ENCODE measurements at regions not wholly inside any gene's neighbourhood (a gene's known extent, or its start where the extent isn't known, plus 50 kb on each side); places are given as distances from the start of the nearest gene placed in this dataset.

GRCh38 chr5:106768392-106768791, 902.3 kb downstream of the EFNA5 start:
- DNase-seq = no peak

DNA sequence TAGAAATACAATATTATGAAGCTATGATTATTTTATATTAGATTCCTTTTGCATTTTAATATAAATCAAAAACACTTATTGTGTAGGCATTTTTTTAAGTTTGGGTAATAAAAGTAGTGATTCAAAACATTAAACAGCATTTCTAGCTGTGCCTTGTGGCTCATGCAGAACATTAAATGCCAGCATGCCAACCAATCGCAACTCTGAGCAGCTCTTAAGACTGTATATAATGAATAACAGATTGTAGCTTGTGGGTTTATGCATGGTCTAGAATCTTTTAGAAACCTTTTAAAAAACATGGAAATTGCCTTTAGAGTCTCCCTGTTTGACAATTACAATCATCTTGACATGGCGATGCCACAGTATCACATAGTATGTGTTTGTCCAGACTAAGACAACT, 903.8 kb downstream of the EFNA5 start:
- no peak for DNase-seq

DNA sequence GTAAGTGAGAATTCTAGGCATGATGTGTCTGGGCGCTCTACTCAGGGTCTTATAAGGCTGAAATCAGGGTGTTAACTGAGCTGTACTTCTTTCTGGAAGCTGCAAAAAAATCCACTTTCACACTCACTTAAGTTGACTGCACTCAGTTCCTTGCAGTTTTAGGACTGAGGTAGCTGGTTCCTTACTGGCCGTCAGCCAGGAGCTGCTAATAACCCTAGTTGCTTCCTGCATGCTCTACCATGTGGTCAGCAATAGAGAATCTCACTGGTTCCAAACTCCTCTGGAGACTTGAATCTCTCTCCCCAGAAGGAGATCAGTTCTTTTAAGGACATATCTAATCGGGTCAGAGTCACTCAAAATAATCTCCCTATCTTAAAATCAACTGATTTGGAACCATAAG, 911.2 kb downstream of the EFNA5 start:
- DNase-seq = peak; percentile 3

GRCh38 chr5:106759152-106759551, 911.6 kb downstream of the EFNA5 start:
- DNase-seq = no peak

- no peak for DNase-seq
Observed at GRCh38 chr5:106757672-106758071, 913.1 kb downstream of the EFNA5 start.

GRCh38 chr5:106755789-106756188, 914.9 kb downstream of the EFNA5 start:
- no peak for DNase-seq

- DNase-seq = no peak
Observed at GRCh38 chr5:106755066-106755465, 915.7 kb downstream of the EFNA5 start.

GRCh38 chr5:106749826-106750225, 920.9 kb downstream of the EFNA5 start:
- DNase-seq = no peak

GRCh38 chr5:106739127-106739526, 931.6 kb downstream of the EFNA5 start:
- no peak for DNase-seq

- no peak for DNase-seq
Observed at GRCh38 chr5:106737111-106737510, 933.6 kb downstream of the EFNA5 start.

- DNase-seq = no peak
Observed at GRCh38 chr5:106732624-106733023, 938.1 kb downstream of the EFNA5 start.

DNA sequence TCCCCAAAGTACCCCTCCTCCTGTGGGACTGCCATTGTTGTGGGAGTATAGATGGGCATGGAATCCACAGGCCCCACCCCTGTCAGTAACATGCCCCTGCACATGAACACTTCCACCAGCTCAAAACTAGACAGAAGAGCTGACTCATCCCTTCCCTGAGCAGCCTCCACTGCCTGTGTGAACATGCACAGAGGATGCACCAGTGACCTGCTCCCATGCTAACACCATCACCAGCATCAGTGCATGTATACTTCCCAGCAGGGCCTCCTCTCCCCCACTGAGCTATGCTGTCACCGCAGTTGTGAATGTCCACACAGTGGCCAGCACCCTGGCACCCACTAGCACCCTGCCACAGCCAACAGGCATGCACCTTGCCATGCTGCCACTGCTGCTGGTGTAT, 939.8 kb downstream of the EFNA5 start:
- no peak for DNase-seq

DNA sequence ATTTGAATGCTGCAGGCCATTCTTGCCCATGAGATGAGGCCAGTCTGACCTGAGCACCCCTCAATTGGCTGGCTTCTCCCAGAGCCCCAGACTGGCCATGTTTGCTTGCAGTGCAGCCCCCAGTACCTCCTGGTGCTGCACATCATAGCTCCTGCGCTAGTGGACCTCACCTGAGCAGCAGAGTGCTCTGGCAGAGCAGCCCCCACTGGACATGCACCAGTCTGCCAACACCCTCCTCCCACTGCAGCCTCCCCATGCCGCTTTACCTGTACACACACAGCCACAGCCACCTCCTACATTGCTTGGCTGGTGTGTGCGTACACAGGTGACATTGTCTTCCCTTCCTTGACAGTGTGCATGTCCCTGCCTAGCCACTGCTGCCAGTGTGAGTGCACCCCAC, 940.2 kb downstream of the EFNA5 start:
- no peak for DNase-seq

DNA sequence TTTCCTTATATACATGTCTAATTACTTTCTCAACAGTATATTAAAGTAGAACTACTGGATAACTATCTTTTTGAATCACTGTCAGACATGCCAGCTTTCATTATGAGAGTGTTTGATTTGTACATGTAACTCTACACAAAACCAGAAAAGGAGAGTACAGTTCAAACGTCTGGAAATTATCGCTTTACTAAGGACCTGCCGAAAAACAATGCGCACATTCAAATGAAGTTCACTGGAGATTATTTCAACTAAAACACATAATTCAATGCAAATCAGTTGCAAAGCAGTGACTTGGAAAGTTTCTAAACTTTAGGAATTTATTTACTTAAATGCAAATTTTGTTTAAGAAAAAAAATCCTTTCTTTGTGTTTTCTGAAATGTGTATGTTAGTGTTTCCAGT, 942.5 kb downstream of the EFNA5 start:
- no peak for DNase-seq

DNA sequence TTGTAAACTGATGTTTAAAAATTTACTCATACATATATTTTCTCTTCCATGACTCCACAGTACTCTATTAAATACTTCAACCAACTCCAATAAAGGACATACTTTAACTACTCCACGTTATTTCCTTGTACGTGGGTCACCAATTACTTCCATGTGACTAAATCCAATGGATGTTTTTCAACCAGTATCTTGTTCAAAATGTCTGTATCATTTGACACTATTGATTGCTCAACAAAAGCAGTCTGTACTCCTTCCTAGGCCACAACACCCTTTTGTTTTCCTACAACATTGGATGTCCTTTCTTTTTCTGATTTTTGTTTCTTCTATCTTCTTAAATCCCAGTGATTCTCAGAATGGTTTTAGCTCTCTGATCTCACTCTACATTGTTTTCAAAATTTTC, 943.7 kb downstream of the EFNA5 start:
- DNase-seq = no peak

DNA sequence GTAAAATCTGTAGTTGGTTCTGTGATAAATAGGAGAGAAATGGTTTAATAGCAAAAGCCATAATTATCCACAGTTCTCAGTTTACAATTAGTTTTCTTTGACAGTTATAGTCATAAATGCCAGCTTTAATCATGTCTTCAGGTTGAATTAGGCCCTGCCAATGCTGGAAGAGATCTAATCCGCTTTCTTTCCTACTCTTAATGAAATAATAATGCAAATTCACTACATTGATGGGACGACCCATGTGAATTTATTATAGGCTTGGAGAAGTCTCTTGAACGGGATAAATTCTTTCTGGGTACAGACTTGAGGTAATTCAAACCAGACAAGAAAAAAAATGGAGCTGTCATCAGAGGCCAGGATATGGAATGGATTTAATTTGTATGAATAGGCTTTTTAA, 950.4 kb downstream of the EFNA5 start:
- no peak for DNase-seq

- no peak for DNase-seq
Observed at GRCh38 chr5:106699796-106700195, 970.9 kb downstream of the EFNA5 start.

- no peak for DNase-seq
Observed at GRCh38 chr5:106699198-106699597, 971.5 kb downstream of the EFNA5 start.

DNA sequence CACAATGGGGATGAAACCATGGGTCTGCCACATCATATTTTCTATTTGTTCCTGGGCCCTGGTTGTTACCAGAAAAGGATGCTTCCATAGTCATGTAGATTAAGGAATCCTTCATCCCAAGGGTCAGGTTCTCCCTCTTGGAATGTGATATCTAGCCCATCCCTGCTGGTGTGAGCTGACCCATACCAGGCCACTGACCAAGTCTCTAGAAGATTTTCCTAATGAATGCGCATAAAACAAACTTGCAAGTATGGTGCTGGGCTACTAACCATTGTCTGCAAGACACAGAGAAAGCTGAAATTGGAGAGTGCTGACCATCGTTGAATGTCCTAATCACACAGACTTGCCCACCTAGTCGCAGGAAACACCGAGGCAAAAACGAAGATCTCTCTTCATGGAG, 972.6 kb downstream of the EFNA5 start:
- DNase-seq = no peak

DNA sequence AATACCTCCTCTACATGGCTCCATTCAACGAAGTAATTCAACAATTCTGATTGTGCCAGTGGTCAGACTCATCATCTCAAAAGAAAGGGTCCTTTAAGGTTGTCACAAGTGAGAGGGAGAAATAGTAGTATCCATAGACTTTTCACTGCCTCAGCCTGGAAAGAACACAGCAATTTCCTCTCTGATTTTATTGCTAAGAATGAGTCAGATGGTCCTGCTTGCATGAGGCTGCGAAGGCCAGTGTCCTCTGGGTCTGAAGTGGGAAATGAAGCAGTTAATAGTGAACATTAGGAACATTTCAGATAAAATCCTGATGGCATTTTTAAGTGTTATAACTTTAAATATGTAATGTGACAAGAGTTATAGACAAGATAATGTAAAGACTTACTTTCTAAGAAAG, 979.0 kb downstream of the EFNA5 start:
- no peak for DNase-seq

DNA sequence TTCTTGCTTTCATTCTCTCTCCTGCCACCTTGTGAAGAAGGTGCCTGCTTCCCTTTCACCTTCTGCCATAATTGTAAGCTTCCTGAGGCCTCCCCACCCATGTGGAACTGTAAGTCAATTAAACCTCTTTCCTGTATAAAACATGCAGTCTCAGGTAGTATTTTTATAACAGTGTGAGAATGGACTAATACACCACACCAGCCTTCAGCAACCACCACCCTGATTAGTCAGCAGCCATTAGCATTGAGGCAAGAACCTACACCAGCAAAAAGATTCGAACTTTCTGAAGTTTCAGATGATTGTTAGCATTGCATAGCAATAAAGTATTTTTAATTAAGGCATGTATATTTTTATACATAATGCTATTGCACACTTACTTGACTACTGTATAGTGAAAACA, 980.2 kb downstream of the EFNA5 start:
- no peak for DNase-seq

DNA sequence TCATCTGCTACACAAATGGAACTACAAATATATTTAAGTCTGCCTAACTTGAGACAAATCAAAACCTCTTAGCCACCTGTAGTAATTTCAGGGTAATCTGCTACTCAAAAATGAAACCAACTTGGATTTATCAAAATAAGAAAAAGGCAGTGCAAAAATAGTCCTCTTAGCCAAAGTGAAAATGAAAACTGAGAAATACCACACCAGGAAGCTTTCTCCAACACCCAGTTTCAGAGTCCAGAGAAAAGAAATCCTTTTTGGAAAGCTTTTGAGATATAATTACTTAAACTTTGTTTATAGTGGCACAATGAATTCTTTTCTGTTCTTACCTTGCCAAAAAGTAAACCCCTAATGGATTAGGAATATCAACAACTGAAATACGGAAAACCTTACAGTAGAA, 990.4 kb downstream of the EFNA5 start:
- DNase-seq = no peak

DNA sequence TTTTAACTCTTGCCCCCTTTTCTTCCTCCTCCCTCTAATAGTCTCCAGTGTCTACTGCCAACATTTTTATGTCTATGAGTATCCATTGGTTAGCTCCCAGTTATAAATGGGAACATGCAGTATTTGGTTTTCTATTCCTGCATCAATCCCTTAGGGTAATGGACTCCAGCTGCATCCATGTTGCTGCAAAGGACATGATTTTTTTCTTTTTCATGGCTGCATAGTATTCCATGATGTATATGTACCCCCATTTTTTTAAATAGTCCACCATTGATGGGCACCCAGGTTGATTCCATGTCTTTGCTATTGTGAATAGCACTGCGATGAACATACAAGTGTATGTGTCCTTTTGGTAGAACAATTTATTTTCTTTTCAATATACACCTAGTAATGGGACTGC, 993.7 kb downstream of the EFNA5 start:
- DNase-seq = no peak

GRCh38 chr5:106675687-106676086, 995.0 kb downstream of the EFNA5 start:
- no peak for DNase-seq

DNA sequence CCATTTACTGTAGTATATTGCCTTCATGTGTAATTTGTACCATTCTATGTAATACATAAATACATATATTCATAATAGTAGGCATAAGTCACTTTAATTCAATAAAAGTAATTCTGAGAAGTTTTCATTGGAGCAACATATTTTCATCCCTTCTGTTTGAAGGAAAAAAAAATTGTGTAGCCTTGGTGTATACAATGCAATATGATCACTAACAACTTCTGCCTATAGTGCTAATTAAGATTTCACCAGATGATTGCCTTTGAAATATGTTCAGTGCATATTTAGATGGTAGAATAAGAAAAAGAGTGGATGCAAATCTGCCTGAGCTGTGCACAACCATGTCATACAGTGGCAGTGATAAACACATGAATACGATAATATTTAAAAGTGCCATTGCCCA, 996.8 kb downstream of the EFNA5 start:
- DNase-seq = no peak

DNA sequence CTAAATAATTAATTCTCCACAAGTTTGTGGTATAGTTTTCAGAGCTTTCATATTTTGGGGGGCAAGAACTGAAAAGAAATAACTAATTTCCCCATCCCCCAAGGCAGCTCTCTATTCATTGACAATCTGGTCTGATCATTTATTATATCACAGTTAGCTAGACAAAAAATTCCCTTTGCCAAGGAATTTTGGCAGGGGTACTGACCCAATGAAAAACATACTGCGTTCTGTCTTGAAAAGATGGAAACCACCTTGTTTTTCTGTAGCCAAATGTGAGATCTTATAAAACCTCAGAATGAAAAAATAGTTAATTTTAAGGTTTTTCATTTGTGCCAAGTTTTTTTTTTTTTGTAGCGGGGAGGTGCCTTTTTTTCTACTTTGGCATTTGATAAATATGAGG, 1008.9 kb downstream of the EFNA5 start:
- DNase-seq = no peak

All from GDM1 (cell line).